GM12865 (cell line): ENCODE measurements at regions not wholly inside any gene's neighbourhood (a gene's known extent, or its start where the extent isn't known, plus 50 kb on each side); places are given as distances from the start of the nearest gene placed in this dataset.

Experiments
- DNase-seq: peaks from one replicate; pipeline ENCODE4 v3.0.0; 2010; ENCODE audit warnings: low read depth
- H3K4me3 ChIP-seq: 2 replicates; pipeline ENCODE4 v1.5.1; 2011; ENCODE audit warnings: mild to moderate bottlenecking, low read depth, low read length, control low read depth
- TF ChIP-seq, protein P1 (sequence below): IDR thresholded peaks from 2 replicates; pipeline ENCODE4 v1.5.1; 2011; ENCODE audit warnings: low read length, control low read depth, low read depth, inconsistent platforms; ENCODE audit not compliant: insufficient read depth; ENCODE audit errors: missing control alignments

DNA sequence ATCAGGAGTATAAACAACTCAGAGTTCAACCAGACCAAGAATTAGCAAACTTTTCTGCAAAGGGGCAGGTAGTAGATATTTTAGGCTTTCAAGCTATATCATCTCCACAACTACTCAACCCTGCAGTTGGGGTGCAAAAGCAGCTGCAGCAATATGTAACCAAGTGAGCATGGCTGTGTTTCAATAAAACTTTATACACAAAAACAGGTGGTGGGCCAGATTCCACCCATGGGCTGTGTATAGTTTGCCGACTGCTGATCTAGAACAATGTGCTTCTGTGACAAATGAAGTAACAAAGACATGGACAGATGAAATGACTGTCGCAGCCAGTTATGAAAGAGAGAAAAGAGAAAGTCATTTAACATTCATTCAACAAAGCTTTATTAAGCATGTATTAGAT lies 77.1 kb upstream of the DRD2 start:
- H3K4me3 ChIP-seq = no peak overlapping the region
- DNase-seq = no peak
- TF ChIP-seq, protein P1, sequence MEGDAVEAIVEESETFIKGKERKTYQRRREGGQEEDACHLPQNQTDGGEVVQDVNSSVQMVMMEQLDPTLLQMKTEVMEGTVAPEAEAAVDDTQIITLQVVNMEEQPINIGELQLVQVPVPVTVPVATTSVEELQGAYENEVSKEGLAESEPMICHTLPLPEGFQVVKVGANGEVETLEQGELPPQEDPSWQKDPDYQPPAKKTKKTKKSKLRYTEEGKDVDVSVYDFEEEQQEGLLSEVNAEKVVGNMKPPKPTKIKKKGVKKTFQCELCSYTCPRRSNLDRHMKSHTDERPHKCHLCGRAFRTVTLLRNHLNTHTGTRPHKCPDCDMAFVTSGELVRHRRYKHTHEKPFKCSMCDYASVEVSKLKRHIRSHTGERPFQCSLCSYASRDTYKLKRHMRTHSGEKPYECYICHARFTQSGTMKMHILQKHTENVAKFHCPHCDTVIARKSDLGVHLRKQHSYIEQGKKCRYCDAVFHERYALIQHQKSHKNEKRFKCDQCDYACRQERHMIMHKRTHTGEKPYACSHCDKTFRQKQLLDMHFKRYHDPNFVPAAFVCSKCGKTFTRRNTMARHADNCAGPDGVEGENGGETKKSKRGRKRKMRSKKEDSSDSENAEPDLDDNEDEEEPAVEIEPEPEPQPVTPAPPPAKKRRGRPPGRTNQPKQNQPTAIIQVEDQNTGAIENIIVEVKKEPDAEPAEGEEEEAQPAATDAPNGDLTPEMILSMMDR = no peak

DNA sequence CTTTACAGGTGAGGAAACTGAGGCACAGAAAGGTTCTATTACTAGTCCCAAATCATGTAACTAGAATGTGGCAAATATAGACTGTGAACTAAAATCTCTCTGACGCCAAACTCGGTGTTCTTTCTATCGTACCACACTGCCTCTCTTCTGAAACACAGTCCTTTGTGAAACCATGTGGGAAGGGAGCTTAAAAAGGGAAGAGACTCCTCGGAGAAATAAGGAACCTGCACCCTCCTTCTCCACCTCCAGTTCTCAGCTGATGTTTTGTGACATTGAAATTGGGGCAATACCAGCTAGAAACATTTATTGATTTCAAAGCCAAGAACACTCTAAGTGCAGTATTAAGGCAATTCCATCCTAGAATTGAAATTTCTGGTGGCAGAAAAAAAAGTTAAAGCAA lies 76.4 kb upstream of the DRD2 start:
- no peak overlapping the region for H3K4me3 ChIP-seq
- DNase-seq = no peak
- TF ChIP-seq, protein P1 = no peak

DNA sequence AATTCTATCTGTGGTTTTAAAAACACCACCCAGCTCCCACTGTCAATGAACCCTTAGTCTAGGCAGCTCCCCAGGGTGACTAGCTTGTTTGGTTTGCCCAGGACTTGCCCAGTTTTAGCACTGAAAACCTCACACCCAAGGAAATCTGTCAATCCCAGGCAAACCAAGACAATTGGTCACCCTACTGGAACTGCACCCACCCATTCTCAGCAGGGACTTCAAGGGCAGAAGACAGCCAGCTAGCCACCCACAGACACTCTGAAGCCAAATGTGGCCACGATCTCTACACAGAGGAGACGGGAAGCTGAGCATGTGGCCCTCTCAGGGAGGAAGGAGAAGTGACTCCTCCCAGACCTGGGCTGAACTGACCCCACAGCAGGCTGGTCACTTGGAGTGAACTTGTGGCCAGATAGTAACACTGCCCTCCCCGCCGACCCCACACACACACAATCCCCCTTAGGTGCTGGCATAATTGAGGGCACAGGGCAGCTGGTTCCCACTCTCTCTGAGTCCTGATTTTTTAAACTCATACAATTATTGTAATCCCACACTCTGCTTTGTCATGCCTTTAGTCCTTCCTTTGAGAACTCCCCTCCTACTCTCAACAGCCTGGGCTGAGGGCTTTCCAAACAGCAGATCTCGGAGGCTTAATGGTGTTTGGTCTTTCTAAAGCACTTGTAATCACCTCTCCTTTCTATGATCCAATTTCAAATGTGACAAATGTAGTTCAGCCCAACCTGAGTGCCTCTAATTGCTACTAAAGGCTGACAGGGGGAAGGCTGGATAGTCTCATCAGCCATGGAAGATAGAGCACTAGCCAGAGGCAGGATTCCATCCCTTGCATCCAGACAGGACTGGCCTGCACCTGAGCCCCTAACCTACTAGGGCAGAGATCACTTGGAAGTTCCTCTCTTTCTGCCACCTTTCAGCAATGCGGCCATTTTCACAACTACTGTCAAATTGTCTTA lies 74.7 kb upstream of the DRD2 start:
- no peak overlapping the region for H3K4me3 ChIP-seq
- DNase-seq = no peak
- TF ChIP-seq, protein P1 = no peak

DNA sequence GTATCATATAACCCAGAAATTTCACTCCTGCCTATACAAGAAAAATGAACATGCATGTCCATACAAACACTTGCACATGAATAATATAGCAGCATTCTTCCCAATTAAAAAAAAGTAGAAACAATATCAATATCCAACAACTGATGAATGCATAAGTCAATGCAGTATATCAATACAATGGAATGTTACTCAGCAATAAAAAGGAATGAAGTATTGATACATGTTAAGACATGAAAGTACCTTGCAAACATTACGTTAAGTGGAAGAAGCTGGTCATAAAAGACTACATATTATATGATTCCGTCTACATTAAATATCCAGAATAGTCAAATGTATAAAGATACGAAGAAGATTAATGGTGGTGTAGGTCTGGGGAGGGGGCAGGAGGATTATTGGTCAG lies 73.9 kb upstream of the DRD2 start:
- H3K4me3 ChIP-seq = no peak overlapping the region
- no peak for DNase-seq
- TF ChIP-seq, protein P1 = no peak

DNA sequence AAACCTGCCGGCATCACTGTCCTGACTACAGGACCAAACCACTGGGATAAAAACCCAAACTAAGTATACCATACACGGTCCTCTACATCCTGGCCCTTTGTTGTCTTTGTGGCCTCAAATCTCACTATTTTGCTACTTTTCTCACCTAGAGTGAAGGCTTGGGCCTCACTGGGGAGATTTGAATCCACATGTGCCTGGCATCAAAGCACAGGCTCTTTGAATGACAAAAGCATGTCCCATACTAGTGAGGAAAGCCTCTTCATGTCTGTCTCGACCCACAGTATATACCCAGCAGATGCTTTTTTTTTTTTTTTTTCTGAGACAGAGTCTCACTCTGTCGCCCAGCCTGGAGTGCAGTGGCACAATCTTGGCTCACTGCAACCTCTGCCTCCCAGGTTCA lies 72.5 kb upstream of the DRD2 start:
- no peak overlapping the region for H3K4me3 ChIP-seq
- TF ChIP-seq, protein P1 = no peak
- DNase-seq = no peak

DNA sequence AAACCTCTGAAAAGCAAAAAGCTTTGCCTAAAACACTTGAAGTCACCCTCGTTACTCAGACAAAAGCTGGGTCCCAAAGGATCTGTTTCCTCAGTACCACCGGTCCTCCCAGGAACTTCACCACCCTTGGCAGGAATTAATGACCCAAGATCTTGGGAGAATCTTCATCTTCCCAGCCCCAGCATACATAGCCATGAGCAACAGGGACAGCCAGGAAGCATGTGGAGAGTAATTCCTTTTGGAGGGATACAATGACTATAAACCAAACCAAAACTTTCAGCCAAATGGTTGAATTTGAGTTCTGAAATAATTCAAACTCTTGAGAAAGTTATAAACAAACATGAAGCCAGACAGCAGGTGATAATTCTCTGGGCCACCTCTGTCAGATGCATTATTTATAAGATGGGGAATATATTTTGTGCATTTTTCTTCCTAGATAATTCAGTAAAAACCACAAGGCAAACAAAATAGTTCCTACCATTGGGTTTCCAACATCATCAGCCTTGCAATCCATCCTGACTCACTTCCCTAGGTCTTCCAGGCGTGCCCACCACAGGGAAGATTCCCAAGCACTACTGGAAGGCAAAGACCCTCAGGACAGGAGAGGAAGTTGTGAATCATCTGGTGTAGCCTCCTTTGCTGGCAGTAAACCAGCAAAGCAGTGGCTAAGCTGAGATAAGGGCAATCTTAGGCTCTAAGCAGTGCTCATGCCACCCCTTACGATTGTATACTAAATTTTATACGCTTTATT lies 71.7 kb upstream of the DRD2 start:
- DNase-seq = no peak
- TF ChIP-seq, protein P1 = no peak
- no peak overlapping the region for H3K4me3 ChIP-seq
